ENCODE measurements at regions not wholly inside any gene's neighbourhood (a gene's known extent, or its start where the extent isn't known, plus 50 kb on each side); places are given as distances from the start of the nearest gene placed in this dataset.

GRCh38 chr1:55904541-55904940, 674.8 kb downstream of the PLPP3 start:
- Histone ChIP-seq H3K4me3 (no peak overlapping the region), H3K36me3 (no peaks in the 10 kb centered on the region), H3K9me3 (no peaks in the 10 kb centered on the region), H3K27ac (no peak overlapping the region), H3K27me3 (replicated peaks; ENCODE audit: insufficient read depth) (no peaks in the 10 kb centered on the region), H3K4me1 (replicated peaks) (no peaks in the 10 kb centered on the region)
- intact Hi-C loops (cut with DNase I), result no loop called here
- TF ChIP-seq CTCF (IDR thresholded peaks at IDR 0.05), result no peak
- TF ChIP-seq POLR2A (IDR thresholded peaks at IDR 0.05), result no peak
- TF ChIP-seq POLR2AphosphoS5 (IDR thresholded peaks at IDR 0.05), result no peak
- 96% methylated on average over 3 of the region's 3 CpGs for WGBS
- DNase-seq (ENCODE audit: low spot score), result no peak

DNA sequence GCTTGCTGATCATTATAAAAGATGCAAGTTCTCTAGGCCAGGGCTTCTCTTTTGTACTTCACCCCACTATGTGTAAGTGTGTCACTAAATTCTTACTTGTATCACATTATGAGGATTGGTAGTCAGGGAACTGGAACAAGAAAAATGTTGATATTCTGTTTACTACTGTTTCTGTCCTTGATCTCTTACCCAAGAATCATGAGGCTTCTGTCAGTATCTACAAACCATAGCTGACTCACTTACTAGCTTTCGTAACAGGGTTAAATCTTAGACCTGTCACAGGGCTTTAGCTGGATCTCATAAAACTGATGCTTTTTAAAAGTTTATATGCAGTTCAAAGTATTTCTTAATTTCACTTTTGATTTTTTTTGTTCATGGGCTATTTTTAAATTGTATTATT, 681.2 kb downstream of the PLPP3 start:
- intact Hi-C loops (cut with DNase I), result no loop called here
- no peak overlapping the region for H3K27ac ChIP-seq
- no peaks in the 10 kb centered on the region for H3K36me3 ChIP-seq
- TF ChIP-seq POLR2A (IDR thresholded peaks at IDR 0.05) (no peak), POLR2AphosphoS5 (IDR thresholded peaks at IDR 0.05) (no peak), CTCF (IDR thresholded peaks at IDR 0.05) (no peak)
- no peaks in the 10 kb centered on the region for H3K4me1 ChIP-seq (replicated peaks)
- H3K9me3 ChIP-seq, result no peaks in the 10 kb centered on the region
- H3K4me3 ChIP-seq, result no peak overlapping the region
- 70% methylated on average over 1 of the region's 1 CpG for WGBS
- H3K27me3 ChIP-seq (replicated peaks; ENCODE audit: insufficient read depth), result no peaks in the 10 kb centered on the region
- DNase-seq (ENCODE audit: low spot score), result no peak

DNA sequence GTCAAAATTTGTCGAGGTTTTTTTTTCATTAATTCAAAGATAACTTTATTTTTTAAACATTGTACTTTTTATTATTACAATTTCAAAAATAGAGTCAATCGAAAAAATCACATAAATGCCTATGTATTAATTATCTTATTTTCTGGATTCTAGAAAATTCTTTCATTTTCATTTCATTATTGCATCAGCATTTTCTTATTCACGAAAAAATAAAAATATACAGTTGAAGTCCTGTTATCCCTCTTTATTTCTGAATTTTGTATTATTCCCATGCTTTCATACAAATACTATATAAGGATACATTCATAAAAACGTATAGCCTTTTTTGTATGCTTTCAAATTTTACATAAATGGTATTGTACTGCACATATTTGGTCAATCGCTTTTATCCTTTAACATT, 681.0 kb upstream of the USP24 start:
- intact Hi-C loops (cut with DNase I), result no loop called here
- Histone ChIP-seq H3K36me3 (no peaks in the 10 kb centered on the region), H3K27me3 (replicated peaks; ENCODE audit: insufficient read depth) (no peaks in the 10 kb centered on the region), H3K4me3 (no peak overlapping the region), H3K4me1 (replicated peaks) (no peaks in the 10 kb centered on the region), H3K27ac (no peak overlapping the region), H3K9me3 (no peaks in the 10 kb centered on the region)
- no peak for DNase-seq (ENCODE audit: low spot score)
- 94% methylated on average over 5 of the region's 5 CpGs for WGBS
- no peak for TF ChIP-seq POLR2AphosphoS5 (IDR thresholded peaks at IDR 0.05)
- TF ChIP-seq CTCF (IDR thresholded peaks at IDR 0.05), result no peak
- TF ChIP-seq POLR2A (IDR thresholded peaks at IDR 0.05), result no peak

DNA sequence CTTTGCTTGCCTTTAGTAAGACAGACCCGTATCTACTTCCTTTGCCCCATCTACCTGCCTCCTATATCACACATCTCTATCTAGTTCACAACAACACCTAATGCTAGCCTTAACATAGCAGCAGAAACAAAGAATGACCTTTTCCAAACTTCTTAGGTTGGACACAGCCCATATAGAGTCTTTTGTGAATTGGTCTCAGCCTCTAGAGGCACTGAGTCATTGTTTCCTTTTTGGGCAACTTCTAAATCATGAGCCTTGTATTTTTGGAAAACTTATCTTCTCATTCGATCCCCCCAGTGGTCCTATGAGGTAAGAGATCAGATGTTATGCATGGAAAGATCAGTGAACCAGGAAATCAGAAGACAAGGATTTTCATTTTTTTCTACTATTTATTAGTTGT, 679.4 kb upstream of the USP24 start:
- Histone ChIP-seq H3K27ac (no peak overlapping the region), H3K27me3 (replicated peaks; ENCODE audit: insufficient read depth) (no peaks in the 10 kb centered on the region), H3K9me3 (no peaks in the 10 kb centered on the region), H3K36me3 (no peaks in the 10 kb centered on the region), H3K4me3 (no peak overlapping the region), H3K4me1 (replicated peaks) (no peaks in the 10 kb centered on the region)
- TF ChIP-seq POLR2A (IDR thresholded peaks at IDR 0.05) (no peak), CTCF (IDR thresholded peaks at IDR 0.05) (no peak), POLR2AphosphoS5 (IDR thresholded peaks at IDR 0.05) (no peak)
- intact Hi-C loops (cut with DNase I), result no loop called here
- WGBS, result 87% methylated on average over 2 of the region's 2 CpGs
- no peak for DNase-seq (ENCODE audit: low spot score)

GRCh38 chr1:55893155-55893554, 678.0 kb upstream of the USP24 start:
- Histone ChIP-seq H3K27ac (no peak overlapping the region), H3K36me3 (no peaks in the 10 kb centered on the region), H3K4me3 (no peak overlapping the region), H3K27me3 (replicated peaks; ENCODE audit: insufficient read depth) (no peaks in the 10 kb centered on the region), H3K9me3 (no peaks in the 10 kb centered on the region), H3K4me1 (replicated peaks) (no peaks in the 10 kb centered on the region)
- TF ChIP-seq POLR2A (IDR thresholded peaks at IDR 0.05) (no peak), CTCF (IDR thresholded peaks at IDR 0.05) (peak in 1 of 4 experiments; percentile 24)
- intact Hi-C loops (cut with DNase I), result no loop called here
- DNase-seq (ENCODE audit: low spot score), result no peak
- WGBS, result 34% methylated on average over 2 of the region's 2 CpGs

Measured in prostate gland (tissue), 2 donors.